IMR-90 (cell line): ENCODE measurements at regions not wholly inside any gene's neighbourhood (a gene's known extent, or its start where the extent isn't known, plus 50 kb on each side); places are given as distances from the start of the nearest gene placed in this dataset.

Source experiments
- ATAC-seq: fragments of 200-7000 bp; cut with Tn5 transposase; 2 replicates; pipeline ENCODE4 v1.9.1; 2020; ENCODE audit warnings: low read depth, mild to moderate bottlenecking, moderate library complexity
- BruUV-seq: library from RNA; stranded (reverse); fragments of 400-500 nt; replicated peaks from 2 replicates; lab custom pipeline; 2021; lab: Mats Ljungman, UMichigan
- CTCF ChIA-PET: fragments of 300-600 bp; formaldehyde crosslinking; extraction: SDS; loops from one replicate; lab custom pipeline; 2021; ENCODE audit warnings: antibody characterized with exemption; lab: Yijun Ruan, JAX
- POLR2A ChIA-PET: fragments of 300-600 bp; sonication (Branson Sonifier 250); formaldehyde crosslinking; loops from one replicate; lab custom pipeline; 2022; ENCODE audit warnings: antibody characterized with exemption; ENCODE audit not compliant: unreplicated experiment; lab: Charles Lee
- DNase-seq: peaks from one replicate; pipeline ENCODE4 v3.0.0; 2013
- H2AFZ ChIP-seq: replicated peaks from 2 replicates; pipeline ENCODE3; 2013; ENCODE audit warnings: low read length, mild to moderate bottlenecking; ENCODE audit not compliant: poor library complexity
- H2AK5ac ChIP-seq: 2 replicates; pipeline ENCODE4 v1.6.1; 2013; ENCODE audit warnings: low read depth, low read length, inconsistent platforms
- H2AK9ac ChIP-seq: replicated peaks from 2 replicates; pipeline ENCODE3; 2013; ENCODE audit warnings: mild to moderate bottlenecking, low read depth, low read length, moderate library complexity; ENCODE audit not compliant: poor library complexity
- H2BK120ac ChIP-seq: 2 replicates; pipeline ENCODE4 v1.6.1; 2013; ENCODE audit warnings: low read depth, low read length, inconsistent platforms
- H2BK15ac ChIP-seq: 3 replicates; pipeline ENCODE4 v1.6.1; 2013; ENCODE audit warnings: low read depth, low read length, inconsistent platforms
- H2BK20ac ChIP-seq: 2 replicates; pipeline ENCODE4 v1.6.1; 2013; ENCODE audit warnings: low read depth, mild to moderate bottlenecking, inconsistent platforms, low read length, moderate library complexity
- H2BK5ac ChIP-seq: 2 replicates; pipeline ENCODE4 v1.6.1; 2013; ENCODE audit warnings: mild to moderate bottlenecking, low read depth, low read length, inconsistent platforms; ENCODE audit not compliant: poor library complexity, severe bottlenecking
- H3K14ac ChIP-seq: replicated peaks from 2 replicates; pipeline ENCODE4 v1.6.1; 2013; ENCODE audit warnings: low read depth, low read length, inconsistent platforms
- H3K18ac ChIP-seq: 2 replicates; pipeline ENCODE4 v1.6.1; 2013; ENCODE audit warnings: low read depth, low read length, control low read depth
- H3K23ac ChIP-seq: 2 replicates; pipeline ENCODE4 v1.6.1; 2013; ENCODE audit warnings: low read depth, low read length, inconsistent platforms
- H3K27ac ChIP-seq: 2 replicates; pipeline ENCODE4 v1.5.1; 2013; ENCODE audit warnings: mild to moderate bottlenecking, control low read depth, low read length; ENCODE audit not compliant: insufficient read depth
- H3K27me3 ChIP-seq: 2 replicates; pipeline ENCODE4 v1.6.1; 2013; ENCODE audit warnings: low read length; ENCODE audit not compliant: control insufficient read depth, insufficient read depth
- H3K36me3 ChIP-seq: 2 replicates; pipeline ENCODE4 v1.6.1; 2013; ENCODE audit warnings: low read length, mixed read lengths; ENCODE audit not compliant: control insufficient read depth, insufficient read depth
- H3K4ac ChIP-seq: 2 replicates; pipeline ENCODE4 v1.6.1; 2013; ENCODE audit warnings: low read depth, low read length, inconsistent platforms
- H3K4me1 ChIP-seq: 2 replicates; pipeline ENCODE4 v1.6.1; 2013; ENCODE audit warnings: low read length, mixed read lengths; ENCODE audit not compliant: control insufficient read depth, insufficient read depth
- H3K4me2 ChIP-seq: 2 replicates; pipeline ENCODE4 v1.6.1; 2013; ENCODE audit warnings: low read depth, mild to moderate bottlenecking, control low read depth, low read length, moderate library complexity
- H3K4me3 ChIP-seq: 2 replicates; pipeline ENCODE4 v1.5.1; 2013; ENCODE audit warnings: low read depth, mild to moderate bottlenecking, control low read depth, low read length, moderate library complexity; ENCODE audit not compliant: insufficient read depth
- H3K56ac ChIP-seq: 2 replicates; pipeline ENCODE4 v1.6.1; 2013; ENCODE audit warnings: low read length, inconsistent platforms; ENCODE audit not compliant: insufficient read depth; ENCODE audit errors: extremely low read depth
- H3K79me1 ChIP-seq, 2 experiments: 2 replicates each; pipeline ENCODE4 v1.6.1; 2013; ENCODE audit warnings: low read length in 2 of 2, inconsistent platforms in 1 of 2, low read depth in 1 of 2
- H3K9ac ChIP-seq: 2 replicates; pipeline ENCODE4 v1.6.1; 2013; ENCODE audit warnings: low read depth, low read length, control low read depth
- H3K9me1 ChIP-seq: 2 replicates; pipeline ENCODE4 v1.6.1; 2013; ENCODE audit warnings: low read length, inconsistent platforms; ENCODE audit not compliant: insufficient read depth
- H3K9me3 ChIP-seq: 2 replicates; pipeline ENCODE4 v1.6.1; 2013; ENCODE audit warnings: low read length; ENCODE audit not compliant: control insufficient read depth, insufficient read depth
- H4K20me1 ChIP-seq: 2 replicates; pipeline ENCODE4 v1.6.1; 2013; ENCODE audit warnings: low read length, inconsistent platforms; ENCODE audit not compliant: insufficient read depth
- H4K5ac ChIP-seq: 2 replicates; pipeline ENCODE4 v1.6.1; 2013; ENCODE audit warnings: mild to moderate bottlenecking, low read depth, low read length, control low read depth
- H4K8ac ChIP-seq, 2 experiments: 2 replicates each; pipeline ENCODE4 v1.6.1; 2013; ENCODE audit warnings: low read depth in 2 of 2, low read length in 2 of 2, control low read depth in 1 of 2, inconsistent platforms in 1 of 2
- H4K91ac ChIP-seq: 2 replicates; pipeline ENCODE4 v1.6.1; 2013; ENCODE audit warnings: low read depth, low read length, inconsistent platforms; ENCODE audit not compliant: insufficient read depth
- CEBPB ChIP-seq: IDR thresholded peaks from 2 replicates; pipeline ENCODE4 v1.6.1; 2012; ENCODE audit warnings: low read depth, low read length, improper control_type of control experiment
- RCOR1 ChIP-seq: IDR thresholded peaks from 2 replicates; pipeline ENCODE4 v1.6.1; 2012; ENCODE audit warnings: mild to moderate bottlenecking, low read length, improper control_type of control experiment; ENCODE audit not compliant: insufficient replicate concordance
- WGBS, 2 experiments: methylation state at CpG; one replicate each; pipeline versions ENCODE4 v1.1.5 to v1.1.7; 2013; ENCODE audit warnings: missing lambda C conversion rate in 2 of 2; ENCODE audit not compliant: insufficient read length in 1 of 2; ENCODE audit errors: extremely low coverage in 2 of 2; 5-methylcytosine and 5-hydroxymethylcytosine counted together
- dilution Hi-C: fragments of 300-500 bp; cut with HindIII; formaldehyde crosslinking; loops from one replicate; pipeline ENCODE4 v1.14.3; 2018; ENCODE audit warnings: low sequenced_read_pairs; ENCODE audit not compliant: unreplicated experiment
- in situ Hi-C: fragments of 300-500 bp; cut with MboI; formaldehyde crosslinking; loops from 3 replicates; pipeline ENCODE4 v1.14.3; 2019; ENCODE audit warnings: low sequenced_read_pairs, inconsistent platforms, mixed read lengths
- intact Hi-C: fragments of 100-400 bp; cut with micrococcal nuclease; formaldehyde crosslinking; loops from 2 replicates; pipeline ENCODE4 v1.10.0; 2022

DNA sequence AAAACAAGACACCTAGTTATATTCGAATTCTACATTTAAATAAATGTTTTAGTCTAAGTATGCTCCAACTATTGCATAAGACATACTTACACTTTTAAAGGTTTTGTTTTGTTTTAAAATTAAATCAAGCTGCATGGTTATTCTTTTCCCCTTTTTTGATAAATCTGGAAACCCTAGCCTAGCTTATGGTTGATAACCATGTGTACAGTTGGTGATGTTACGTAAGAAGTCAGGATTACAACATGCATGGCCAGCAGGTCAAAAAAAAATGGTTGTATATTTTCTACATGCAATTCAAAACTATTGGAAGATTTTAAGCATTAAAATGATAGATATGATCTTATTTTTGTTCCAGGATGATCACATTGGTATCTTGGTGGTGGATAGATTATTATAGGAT lies 1600.6 kb downstream of the PLA2G4A start:
- no peak overlapping the region for H3K4me3 ChIP-seq
- H3K9me1 ChIP-seq, result no peaks in the 10 kb centered on the region
- dilution Hi-C loops, result no loop called here
- no peak overlapping the region for H4K5ac ChIP-seq
- no peaks in the 10 kb centered on the region for H4K20me1 ChIP-seq
- 0 out of 2 replicates have a peak overlapping the region, but pooled peaks have one; percentile 67 for H2BK20ac ChIP-seq
- H3K9ac ChIP-seq, result no peak overlapping the region
- no peak overlapping the region for H2BK5ac ChIP-seq
- H3K14ac ChIP-seq, result 0 out of 2 replicates have a peak overlapping the region, but pooled peaks have one; percentile 9
- H3K4me1 ChIP-seq, result no peaks in the 10 kb centered on the region
- intact Hi-C loops, result no loop called here
- H3K18ac ChIP-seq, result no peak overlapping the region; the same call in 1 of the 2 replicates
- no peak overlapping the region for H3K27ac ChIP-seq
- ChIA-PET CTCF (no interaction called here), POLR2A (no interaction called here)
- no peak overlapping the region for H3K4ac ChIP-seq
- no peaks in the 10 kb centered on the region for H3K9me3 ChIP-seq
- BruUV-seq, result no TSS peak
- TF ChIP-seq CEBPB (peak; percentile 72), RCOR1 (no peak)
- no CpG with 5 or more reads among the region's 2 CpGs for WGBS, 2 experiments
- no peak overlapping the region for H3K4me2 ChIP-seq
- no peaks in the 10 kb centered on the region for H3K79me1 ChIP-seq
- no peak overlapping the region for H3K23ac ChIP-seq
- 0 out of 3 replicates have a peak overlapping the region, but pooled peaks have one; percentile 94 for H2BK15ac ChIP-seq
- in situ Hi-C loops, result no loop called here
- H4K91ac ChIP-seq, result no peak overlapping the region
- H3K27me3 ChIP-seq, result no peaks in the 10 kb centered on the region
- no peak overlapping the region for H2AK9ac ChIP-seq
- H2AFZ ChIP-seq, result no peak overlapping the region
- no peak overlapping the region; the same call in 1 of the 2 replicates for H2BK120ac ChIP-seq
- no peak overlapping the region for H3K56ac ChIP-seq
- ATAC-seq, result no peak
- no peak overlapping the region for H4K8ac ChIP-seq
- DNase-seq, result peak; percentile 36
- H3K36me3 ChIP-seq, result no peaks in the 10 kb centered on the region
- no peak overlapping the region for H2AK5ac ChIP-seq
